A673 (cell line): ENCODE measurements at regions not wholly inside any gene's neighbourhood (a gene's known extent, or its start where the extent isn't known, plus 50 kb on each side); places are given as distances from the start of the nearest gene placed in this dataset.

ENCODE experiments used
- BruUV-seq: library from RNA; stranded (reverse); fragments of 400-500 nt; replicated peaks from 2 replicates; lab custom pipeline; 2021; lab: Mats Ljungman, UMichigan
- CTCF ChIA-PET: fragments of 300-600 bp; sonication (Branson Sonifier 250); formaldehyde crosslinking; loops from one replicate; lab custom pipeline; 2022; ENCODE audit warnings: antibody characterized with exemption; lab: Charles Lee
- POLR2A ChIA-PET: fragments of 300-600 bp; sonication (Branson Sonifier 250); formaldehyde crosslinking; loops from one replicate; lab custom pipeline; 2022; ENCODE audit warnings: antibody characterized with exemption; ENCODE audit not compliant: low non-redundant PET; lab: Charles Lee
- DNase-seq: peaks from one replicate; pipeline ENCODE4 v3.0.0-alpha.2; 2015; ENCODE audit warnings: low spot score
- H3K27ac ChIP-seq: fragments of 200-600 bp; sonication (generic); 2 replicates; pipeline ENCODE4 v1.5.1; 2016; ENCODE audit warnings: mixed run types, low read depth, mild to moderate bottlenecking, mixed read lengths, antibody characterized with exemption, low read length; ENCODE audit not compliant: poor library complexity, severe bottlenecking
- H3K27me3 ChIP-seq: fragments of 200-600 bp; sonication (generic); replicated peaks from 2 replicates; pipeline ENCODE4 v1.6.1; 2017; ENCODE audit warnings: mixed run types, low read depth, mild to moderate bottlenecking, mixed read lengths, antibody characterized with exemption, low read length; ENCODE audit not compliant: insufficient read depth, poor library complexity
- H3K36me3 ChIP-seq: fragments of 200-600 bp; sonication (generic); 2 replicates; pipeline ENCODE4 v1.6.1; 2016; ENCODE audit warnings: mixed run types, mild to moderate bottlenecking, mixed read lengths, antibody characterized with exemption, low read length; ENCODE audit not compliant: insufficient read depth, poor library complexity, severe bottlenecking
- H3K4me1 ChIP-seq: fragments of 200-600 bp; sonication (generic); 2 replicates; pipeline ENCODE4 v1.6.1; 2017; ENCODE audit warnings: mixed run types, mild to moderate bottlenecking, mixed read lengths, antibody characterized with exemption, low read length; ENCODE audit not compliant: insufficient read depth, poor library complexity, severe bottlenecking
- H3K4me3 ChIP-seq: fragments of 200-600 bp; sonication (generic); 2 replicates; pipeline ENCODE4 v1.5.1; 2016; ENCODE audit warnings: low read depth, mixed run types, mild to moderate bottlenecking, mixed read lengths, low read length; ENCODE audit not compliant: poor library complexity, severe bottlenecking
- H3K9me3 ChIP-seq: fragments of 200-600 bp; sonication (generic); 2 replicates; pipeline ENCODE4 v1.6.1; 2016; ENCODE audit warnings: mixed run types, low read depth, mild to moderate bottlenecking, mixed read lengths, antibody characterized with exemption, low read length; ENCODE audit not compliant: poor library complexity, severe bottlenecking
- CTCF ChIP-seq: fragments of 300-800, 200-600 bp; sonication (generic); conservative IDR thresholded peaks from 2 replicates; pipeline ENCODE4 v1.5.1; 2017; ENCODE audit warnings: low read depth, mild to moderate bottlenecking, antibody characterized with exemption, low read length, moderate library complexity, mixed read lengths
- EZH2 ChIP-seq: fragments of 200-600 bp; sonication (generic); IDR thresholded peaks from 2 replicates; pipeline ENCODE4 v1.6.1; 2017; ENCODE audit warnings: borderline replicate concordance, low read depth, mild to moderate bottlenecking, mixed read lengths, antibody characterized with exemption, low read length; ENCODE audit not compliant: poor library complexity, severe bottlenecking
- intact Hi-C: fragments of 100-400 bp; cut with micrococcal nuclease; formaldehyde crosslinking; loops from one replicate; pipeline ENCODE4 v1.10.0; 2022; ENCODE audit not compliant: unreplicated experiment

- Histone ChIP-seq H3K36me3 (no peaks in the 10 kb centered on the region), H3K9me3 (no peaks in the 10 kb centered on the region), H3K27me3 (no peaks in the 10 kb centered on the region), H3K4me1 (no peaks in the 10 kb centered on the region), H3K27ac (no peak overlapping the region), H3K4me3 (no peak overlapping the region)
- intact Hi-C loops = no loop called here
- DNase-seq = no peak
- BruUV-seq = no TSS peak
- CTCF ChIA-PET = no interaction called here
- POLR2A ChIA-PET = no interaction called here
- no peak for TF ChIP-seq CTCF
- no peak for TF ChIP-seq EZH2
Measured at GRCh38 chr16:6884002-6884401, 448.6 kb upstream of the RBFOX1 start.

- Histone ChIP-seq H3K27ac (no peak overlapping the region), H3K27me3 (no peaks in the 10 kb centered on the region), H3K4me3 (no peak overlapping the region), H3K36me3 (no peaks in the 10 kb centered on the region), H3K9me3 (no peaks in the 10 kb centered on the region), H3K4me1 (no peaks in the 10 kb centered on the region)
- TF ChIP-seq CTCF (no peak), EZH2 (no peak)
- ChIA-PET CTCF (no interaction called here), POLR2A (no interaction called here)
- no peak for DNase-seq
- intact Hi-C loops = no loop called here
- BruUV-seq = no TSS peak
Measured at GRCh38 chr16:6880263-6880662, 452.4 kb upstream of the RBFOX1 start.

GRCh38 chr16:6864671-6865070, 468.0 kb upstream of the RBFOX1 start:
- intact Hi-C loops = no loop called here
- Histone ChIP-seq H3K27ac (no peak overlapping the region), H3K9me3 (peaks cover 6% of the 10 kb centered on the region), H3K36me3 (no peaks in the 10 kb centered on the region), H3K4me3 (no peak overlapping the region), H3K4me1 (no peaks in the 10 kb centered on the region), H3K27me3 (no peaks in the 10 kb centered on the region)
- POLR2A ChIA-PET = no interaction called here
- no peak for TF ChIP-seq CTCF
- TF ChIP-seq EZH2 = no peak
- CTCF ChIA-PET = no interaction called here
- no TSS peak for BruUV-seq
- no peak for DNase-seq
